ENCODE measurements at regions not wholly inside any gene's neighbourhood (a gene's known extent, or its start where the extent isn't known, plus 50 kb on each side); places are given as distances from the start of the nearest gene placed in this dataset.

DNA sequence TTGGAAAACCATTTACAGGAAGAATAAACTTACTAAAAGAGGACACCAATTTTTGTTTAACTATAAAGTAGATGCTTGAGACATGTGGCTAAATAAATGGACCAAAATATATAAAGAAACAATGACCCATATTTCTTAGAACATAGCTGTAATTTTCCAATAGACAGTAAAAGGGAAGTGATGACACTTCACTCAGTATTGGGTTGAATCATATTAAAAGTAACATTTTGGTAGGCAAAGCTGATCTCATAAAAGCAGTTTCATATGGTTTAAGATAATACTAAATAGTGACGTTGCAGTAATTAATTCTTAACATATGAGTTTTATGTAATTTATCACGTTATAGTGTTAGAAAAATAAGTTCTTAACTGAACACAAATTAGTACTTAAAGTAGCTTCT, 308.9 kb upstream of the RUNX1 start:
- Mint-ChIP-seq H3K9me3 (ENCODE audit: low read depth) (no peaks in the 10 kb centered on the region), H3K27ac (ENCODE audit: unreplicated experiment) (peak overlapping the region; percentile 55), H3K36me3 (ENCODE audit: low read depth) (peaks cover 2% of the 10 kb centered on the region), H3K4me3 (ENCODE audit: unreplicated experiment) (peak overlapping the region; percentile 24), H3K27me3 (ENCODE audit: low read depth) (no peaks in the 10 kb centered on the region), H3K4me1 (ENCODE audit: low read depth) (peaks cover 42% of the 10 kb centered on the region)
- no peak for DNase-seq (ENCODE audit: low spot score)
- TF ChIP-seq, protein P1, sequence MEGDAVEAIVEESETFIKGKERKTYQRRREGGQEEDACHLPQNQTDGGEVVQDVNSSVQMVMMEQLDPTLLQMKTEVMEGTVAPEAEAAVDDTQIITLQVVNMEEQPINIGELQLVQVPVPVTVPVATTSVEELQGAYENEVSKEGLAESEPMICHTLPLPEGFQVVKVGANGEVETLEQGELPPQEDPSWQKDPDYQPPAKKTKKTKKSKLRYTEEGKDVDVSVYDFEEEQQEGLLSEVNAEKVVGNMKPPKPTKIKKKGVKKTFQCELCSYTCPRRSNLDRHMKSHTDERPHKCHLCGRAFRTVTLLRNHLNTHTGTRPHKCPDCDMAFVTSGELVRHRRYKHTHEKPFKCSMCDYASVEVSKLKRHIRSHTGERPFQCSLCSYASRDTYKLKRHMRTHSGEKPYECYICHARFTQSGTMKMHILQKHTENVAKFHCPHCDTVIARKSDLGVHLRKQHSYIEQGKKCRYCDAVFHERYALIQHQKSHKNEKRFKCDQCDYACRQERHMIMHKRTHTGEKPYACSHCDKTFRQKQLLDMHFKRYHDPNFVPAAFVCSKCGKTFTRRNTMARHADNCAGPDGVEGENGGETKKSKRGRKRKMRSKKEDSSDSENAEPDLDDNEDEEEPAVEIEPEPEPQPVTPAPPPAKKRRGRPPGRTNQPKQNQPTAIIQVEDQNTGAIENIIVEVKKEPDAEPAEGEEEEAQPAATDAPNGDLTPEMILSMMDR (IDR thresholded peaks at IDR 0.05): no peak

DNA sequence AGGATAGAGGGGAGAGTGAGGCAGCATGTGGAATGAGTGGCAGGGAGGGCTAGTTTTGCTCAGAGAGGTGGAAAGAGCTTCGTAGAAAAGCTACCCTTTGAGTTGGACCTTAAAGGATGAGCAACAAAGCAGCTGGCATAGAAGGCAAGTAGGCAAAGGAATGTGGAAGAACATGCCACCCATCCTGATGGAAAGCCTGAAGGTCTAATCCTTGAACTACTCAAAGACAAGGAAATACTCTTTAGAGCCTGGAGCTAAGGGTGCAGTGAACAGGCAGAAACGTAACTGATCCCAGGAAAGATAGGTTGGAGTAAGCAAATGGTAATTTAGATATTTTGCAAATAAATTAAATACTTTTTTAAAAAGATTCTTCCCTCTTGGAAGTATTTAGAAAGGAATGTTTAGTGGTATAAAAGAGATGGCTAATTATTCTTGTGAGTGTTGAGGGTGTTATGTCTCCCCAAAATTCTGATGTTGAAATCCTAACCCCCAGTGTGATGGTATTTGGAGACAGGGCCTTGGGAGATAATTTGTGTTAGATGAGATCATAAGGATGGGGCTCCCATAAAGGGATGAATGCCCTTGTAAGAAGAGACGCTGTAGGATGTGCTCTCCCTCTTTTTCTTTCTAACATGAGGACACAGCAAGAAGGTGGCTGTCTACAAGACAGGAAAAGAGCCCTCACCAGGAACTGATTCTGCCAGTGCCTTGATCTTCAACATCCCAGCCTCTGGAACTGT, 308.1 kb upstream of the RUNX1 start:
- TF ChIP-seq, protein P1 (IDR thresholded peaks at IDR 0.05): no peak
- Mint-ChIP-seq H3K4me3 (ENCODE audit: unreplicated experiment) (peak overlapping the region; percentile 24), H3K4me1 (ENCODE audit: low read depth) (peaks cover 50% of the 10 kb centered on the region), H3K9me3 (ENCODE audit: low read depth) (no peaks in the 10 kb centered on the region), H3K27me3 (ENCODE audit: low read depth) (no peaks in the 10 kb centered on the region), H3K36me3 (ENCODE audit: low read depth) (no peaks in the 10 kb centered on the region), H3K27ac (ENCODE audit: unreplicated experiment) (peak overlapping the region; percentile 55)
- DNase-seq (ENCODE audit: low spot score): no peak

DNA sequence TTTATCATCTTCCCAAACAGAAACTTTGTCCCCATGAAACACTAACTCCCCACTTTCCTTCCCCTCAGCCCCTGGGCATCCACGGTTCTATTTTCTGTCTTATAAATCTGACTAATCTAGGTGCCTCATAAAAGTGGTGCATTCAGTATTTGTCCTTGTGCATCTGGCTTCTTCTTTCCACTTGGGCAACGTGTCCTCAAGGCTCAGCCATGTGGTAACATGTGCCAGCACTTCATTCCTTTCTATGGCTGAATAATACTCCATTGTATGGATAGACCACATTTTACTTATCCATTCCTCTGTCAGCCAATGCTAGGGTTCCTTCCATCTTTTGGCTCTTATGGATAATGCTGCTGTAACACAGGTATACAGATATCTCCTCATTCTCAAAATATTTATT, 305.0 kb upstream of the RUNX1 start:
- TF ChIP-seq, protein P1 (IDR thresholded peaks at IDR 0.05): no peak
- DNase-seq (ENCODE audit: low spot score): no peak
- Mint-ChIP-seq H3K27ac (ENCODE audit: unreplicated experiment) (peak overlapping the region; percentile 25), H3K9me3 (ENCODE audit: low read depth) (no peaks in the 10 kb centered on the region), H3K4me3 (ENCODE audit: unreplicated experiment) (no peak overlapping the region), H3K36me3 (ENCODE audit: low read depth) (no peaks in the 10 kb centered on the region), H3K4me1 (ENCODE audit: low read depth) (peaks cover 66% of the 10 kb centered on the region), H3K27me3 (ENCODE audit: low read depth) (no peaks in the 10 kb centered on the region)

DNA sequence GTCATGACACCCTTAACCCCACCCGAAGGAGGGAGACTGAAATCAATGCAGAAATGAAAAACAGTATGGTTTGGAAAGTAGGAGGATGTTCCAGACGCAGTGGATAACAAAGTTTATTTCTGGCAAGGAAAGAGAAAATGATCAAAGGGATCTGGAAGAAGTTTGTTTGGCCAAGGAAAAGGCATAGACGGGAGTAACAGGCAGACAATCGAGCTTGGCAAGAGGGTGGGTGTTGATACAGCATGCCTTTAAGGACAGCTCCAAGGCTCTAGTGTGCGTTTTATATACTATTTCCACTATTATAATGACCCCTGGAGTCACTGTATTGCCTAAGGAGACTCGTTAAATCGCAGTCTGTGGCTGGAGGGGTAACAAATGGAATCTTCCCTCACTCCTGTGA, 303.7 kb upstream of the RUNX1 start:
- TF ChIP-seq, protein P1 (IDR thresholded peaks at IDR 0.05): no peak
- no peaks in the 10 kb centered on the region for H3K9me3 Mint-ChIP-seq (ENCODE audit: low read depth)
- H3K27ac Mint-ChIP-seq (ENCODE audit: unreplicated experiment): peak overlapping the region; percentile 58
- H3K36me3 Mint-ChIP-seq (ENCODE audit: low read depth): no peaks in the 10 kb centered on the region
- H3K4me3 Mint-ChIP-seq (ENCODE audit: unreplicated experiment): no peak overlapping the region
- H3K27me3 Mint-ChIP-seq (ENCODE audit: low read depth): no peaks in the 10 kb centered on the region
- DNase-seq (ENCODE audit: low spot score): no peak
- H3K4me1 Mint-ChIP-seq (ENCODE audit: low read depth): peaks cover 61% of the 10 kb centered on the region

DNA sequence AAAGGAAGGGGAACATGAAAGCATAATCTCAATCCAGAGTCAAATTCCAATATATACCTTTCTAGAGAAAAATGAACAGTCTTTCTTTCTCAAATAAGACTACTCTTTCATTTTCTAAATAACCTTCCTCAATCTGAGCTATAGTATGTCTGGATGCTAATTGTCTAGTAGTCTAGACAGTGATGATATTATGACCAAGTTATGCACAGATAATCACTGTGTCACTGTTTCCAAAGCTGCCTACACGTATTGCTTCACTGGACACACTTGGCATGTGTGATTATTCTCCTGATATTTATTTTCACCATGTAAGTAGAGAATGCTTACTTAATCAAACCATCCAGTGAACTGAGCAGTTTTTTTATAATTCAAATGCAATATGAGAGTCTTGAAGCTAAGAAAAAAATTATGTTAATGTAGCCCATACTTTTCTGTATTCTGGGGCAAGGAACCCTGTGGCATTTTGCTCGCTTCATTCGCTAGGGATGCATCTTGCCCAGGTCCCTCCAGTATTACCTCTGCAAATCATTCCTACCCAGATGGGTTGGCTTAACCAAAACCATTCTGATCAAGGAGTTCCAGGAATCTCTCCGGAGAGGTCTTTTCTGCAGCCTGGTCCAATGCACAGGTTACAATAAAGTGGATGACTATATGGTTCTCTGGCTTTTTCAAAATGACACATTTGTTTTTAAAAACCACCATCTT, 303.1 kb upstream of the RUNX1 start:
- H3K9me3 Mint-ChIP-seq (ENCODE audit: low read depth): peaks cover 2% of the 10 kb centered on the region
- no peak overlapping the region for H3K4me3 Mint-ChIP-seq (ENCODE audit: unreplicated experiment)
- H3K36me3 Mint-ChIP-seq (ENCODE audit: low read depth): no peaks in the 10 kb centered on the region
- DNase-seq (ENCODE audit: low spot score): no peak
- peaks cover 55% of the 10 kb centered on the region for H3K4me1 Mint-ChIP-seq (ENCODE audit: low read depth)
- peak overlapping the region; percentile 67 for H3K27ac Mint-ChIP-seq (ENCODE audit: unreplicated experiment)
- H3K27me3 Mint-ChIP-seq (ENCODE audit: low read depth): no peaks in the 10 kb centered on the region
- TF ChIP-seq, protein P1 (IDR thresholded peaks at IDR 0.05): no peak
